A673 (cell line): ENCODE measurements at regions not wholly inside any gene's neighbourhood (a gene's known extent, or its start where the extent isn't known, plus 50 kb on each side); places are given as distances from the start of the nearest gene placed in this dataset.

Source experiments
- BruUV-seq: library from RNA; stranded (reverse); fragments of 400-500 nt; replicated peaks from 2 replicates; lab custom pipeline; 2021; lab: Mats Ljungman, UMichigan
- CTCF ChIA-PET: fragments of 300-600 bp; sonication (Branson Sonifier 250); formaldehyde crosslinking; loops from one replicate; lab custom pipeline; 2022; ENCODE audit warnings: antibody characterized with exemption; lab: Charles Lee
- POLR2A ChIA-PET: fragments of 300-600 bp; sonication (Branson Sonifier 250); formaldehyde crosslinking; loops from one replicate; lab custom pipeline; 2022; ENCODE audit warnings: antibody characterized with exemption; ENCODE audit not compliant: low non-redundant PET; lab: Charles Lee
- DNase-seq: peaks from one replicate; pipeline ENCODE4 v3.0.0-alpha.2; 2015; ENCODE audit warnings: low spot score
- H3K27ac ChIP-seq: fragments of 200-600 bp; sonication (generic); 2 replicates; pipeline ENCODE4 v1.5.1; 2016; ENCODE audit warnings: mixed run types, low read depth, mild to moderate bottlenecking, mixed read lengths, antibody characterized with exemption, low read length; ENCODE audit not compliant: poor library complexity, severe bottlenecking
- H3K27me3 ChIP-seq: fragments of 200-600 bp; sonication (generic); replicated peaks from 2 replicates; pipeline ENCODE4 v1.6.1; 2017; ENCODE audit warnings: mixed run types, low read depth, mild to moderate bottlenecking, mixed read lengths, antibody characterized with exemption, low read length; ENCODE audit not compliant: insufficient read depth, poor library complexity
- H3K36me3 ChIP-seq: fragments of 200-600 bp; sonication (generic); 2 replicates; pipeline ENCODE4 v1.6.1; 2016; ENCODE audit warnings: mixed run types, mild to moderate bottlenecking, mixed read lengths, antibody characterized with exemption, low read length; ENCODE audit not compliant: insufficient read depth, poor library complexity, severe bottlenecking
- H3K4me1 ChIP-seq: fragments of 200-600 bp; sonication (generic); 2 replicates; pipeline ENCODE4 v1.6.1; 2017; ENCODE audit warnings: mixed run types, mild to moderate bottlenecking, mixed read lengths, antibody characterized with exemption, low read length; ENCODE audit not compliant: insufficient read depth, poor library complexity, severe bottlenecking
- H3K4me3 ChIP-seq: fragments of 200-600 bp; sonication (generic); 2 replicates; pipeline ENCODE4 v1.5.1; 2016; ENCODE audit warnings: low read depth, mixed run types, mild to moderate bottlenecking, mixed read lengths, low read length; ENCODE audit not compliant: poor library complexity, severe bottlenecking
- H3K9me3 ChIP-seq: fragments of 200-600 bp; sonication (generic); 2 replicates; pipeline ENCODE4 v1.6.1; 2016; ENCODE audit warnings: mixed run types, low read depth, mild to moderate bottlenecking, mixed read lengths, antibody characterized with exemption, low read length; ENCODE audit not compliant: poor library complexity, severe bottlenecking
- CTCF ChIP-seq: fragments of 300-800, 200-600 bp; sonication (generic); conservative IDR thresholded peaks from 2 replicates; pipeline ENCODE4 v1.5.1; 2017; ENCODE audit warnings: low read depth, mild to moderate bottlenecking, antibody characterized with exemption, low read length, moderate library complexity, mixed read lengths
- EZH2 ChIP-seq: fragments of 200-600 bp; sonication (generic); IDR thresholded peaks from 2 replicates; pipeline ENCODE4 v1.6.1; 2017; ENCODE audit warnings: borderline replicate concordance, low read depth, mild to moderate bottlenecking, mixed read lengths, antibody characterized with exemption, low read length; ENCODE audit not compliant: poor library complexity, severe bottlenecking
- intact Hi-C: fragments of 100-400 bp; cut with micrococcal nuclease; formaldehyde crosslinking; loops from one replicate; pipeline ENCODE4 v1.10.0; 2022; ENCODE audit not compliant: unreplicated experiment

- Histone ChIP-seq H3K9me3 (no peaks in the 10 kb centered on the region), H3K27ac (no peak overlapping the region), H3K4me3 (no peak overlapping the region), H3K27me3 (no peaks in the 10 kb centered on the region), H3K4me1 (peaks cover 3% of the 10 kb centered on the region), H3K36me3 (no peaks in the 10 kb centered on the region)
- ChIA-PET POLR2A (no interaction called here), CTCF (interaction anchor here (0.5 kb wide), 1 partner anchor 51 kb away, joined by 8 read pairs; no protein-coding TSS in a partner anchor)
- no peak for TF ChIP-seq EZH2
- no peak for DNase-seq
- intact Hi-C loops: no loop called here
- BruUV-seq: no TSS peak
Measured at GRCh38 chr9:110104261-110104809, 103.6 kb downstream of the C9orf152 start.

- no peak for TF ChIP-seq CTCF
- TF ChIP-seq EZH2: no peak
- CTCF ChIA-PET: no interaction called here
- DNase-seq: no peak
- POLR2A ChIA-PET: no interaction called here
- BruUV-seq: no TSS peak
- H3K4me3 ChIP-seq: no peak overlapping the region
- no peaks in the 10 kb centered on the region for H3K27me3 ChIP-seq
- no peaks in the 10 kb centered on the region for H3K4me1 ChIP-seq
- no peaks in the 10 kb centered on the region for H3K36me3 ChIP-seq
- intact Hi-C loops: no loop called here
- H3K27ac ChIP-seq: no peak overlapping the region
- H3K9me3 ChIP-seq: no peaks in the 10 kb centered on the region
Measured at GRCh38 chr9:110105107-110105506, 102.9 kb downstream of the C9orf152 start.

GRCh38 chr9:110106661-110107060, 101.3 kb downstream of the C9orf152 start:
- no TSS peak for BruUV-seq
- TF ChIP-seq CTCF (no peak), EZH2 (no peak)
- ChIA-PET CTCF (no interaction called here), POLR2A (no interaction called here)
- Histone ChIP-seq H3K9me3 (no peaks in the 10 kb centered on the region), H3K4me3 (no peak overlapping the region), H3K36me3 (no peaks in the 10 kb centered on the region), H3K27ac (no peak overlapping the region), H3K27me3 (no peaks in the 10 kb centered on the region), H3K4me1 (no peaks in the 10 kb centered on the region)
- DNase-seq: no peak
- intact Hi-C loops: no loop called here

- CTCF ChIA-PET: no interaction called here
- TF ChIP-seq CTCF (no peak), EZH2 (no peak)
Measured at GRCh38 chr9:110109333-110110092, 98.4 kb downstream of the C9orf152 start.

More at GRCh38 chr9:110109333-110110092, 98.4 kb downstream of the C9orf152 start:
- POLR2A ChIA-PET: no interaction called here
- H3K27ac ChIP-seq: no peak overlapping the region
- BruUV-seq: no TSS peak
- no peak for DNase-seq
- H3K9me3 ChIP-seq: no peaks in the 10 kb centered on the region
- H3K4me3 ChIP-seq: no peak overlapping the region
- H3K36me3 ChIP-seq: no peaks in the 10 kb centered on the region
- H3K4me1 ChIP-seq: no peaks in the 10 kb centered on the region
- H3K27me3 ChIP-seq: no peaks in the 10 kb centered on the region
- intact Hi-C loops: no loop called here
